Neutrophil (primary cell): ENCODE measurements at regions not wholly inside any gene's neighbourhood (a gene's known extent, or its start where the extent isn't known, plus 50 kb on each side); places are given as distances from the start of the nearest gene placed in this dataset.

Experiments
- H3K27ac ChIP-seq: fragments of 200-600 bp; sonication (generic); 2 replicates; pipeline ENCODE4 v1.5.1; 2016; ENCODE audit warnings: mild to moderate bottlenecking, moderate library complexity
- H3K27me3 ChIP-seq: fragments of 200-600 bp; sonication (generic); 2 replicates; pipeline ENCODE4 v1.6.0; 2016; ENCODE audit warnings: mild to moderate bottlenecking
- H3K36me3 ChIP-seq: fragments of 200-600 bp; sonication (generic); 2 replicates; pipeline ENCODE4 v1.5.1; 2017
- H3K4me1 ChIP-seq, 2 experiments: fragments of 200-600 bp in 1 of 2; sonication (generic) in 1 of 2; 1 replicate in 1 of 2; 2 replicates in 1 of 2; pipeline versions ENCODE4 v1.5.1 to v1.6.1; 2013 to 2016; ENCODE audit warnings: low read depth in 1 of 2, low read length in 1 of 2, mild to moderate bottlenecking in 1 of 2, moderate library complexity in 1 of 2; ENCODE audit not compliant: control insufficient read depth in 1 of 2, insufficient read depth in 1 of 2
- H3K4me3 ChIP-seq, 2 experiments: fragments of 200-600 bp in 1 of 2; sonication (generic) in 1 of 2; 1 replicate in 1 of 2; 2 replicates in 1 of 2; pipeline ENCODE4 v1.5.1; 2013 to 2016; ENCODE audit warnings: low read depth in 1 of 2, low read length in 1 of 2, mild to moderate bottlenecking in 1 of 2, moderate library complexity in 1 of 2
- H3K9me3 ChIP-seq: fragments of 200-600 bp; sonication (generic); 2 replicates; pipeline ENCODE4 v1.5.1; 2016
- TF ChIP-seq, protein P1 (sequence below): fragments of 200-600 bp; sonication (generic); IDR thresholded peaks from 2 replicates; pipeline ENCODE4 v1.5.1; 2016; ENCODE audit warnings: antibody characterized with exemption

DNA sequence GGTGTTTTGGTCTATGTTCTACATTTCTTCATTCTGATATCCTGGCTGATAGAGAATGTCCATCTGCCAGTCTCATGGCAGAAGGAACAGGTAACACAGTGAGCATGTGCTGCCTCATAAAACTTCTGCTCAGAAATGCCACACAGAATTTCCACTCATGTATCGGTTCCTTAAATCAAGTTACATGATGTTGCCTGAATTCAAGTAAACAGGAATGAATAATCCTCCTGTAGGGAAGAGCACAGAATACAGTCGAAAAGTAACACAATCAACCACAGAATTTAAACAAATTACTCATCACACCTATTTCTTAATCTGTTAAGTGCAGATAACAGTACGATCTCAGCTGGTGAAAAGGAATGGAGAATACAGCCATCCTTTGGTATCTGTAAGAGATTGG, 74.7 kb downstream of the FAM217A start:
- TF ChIP-seq, protein P1, sequence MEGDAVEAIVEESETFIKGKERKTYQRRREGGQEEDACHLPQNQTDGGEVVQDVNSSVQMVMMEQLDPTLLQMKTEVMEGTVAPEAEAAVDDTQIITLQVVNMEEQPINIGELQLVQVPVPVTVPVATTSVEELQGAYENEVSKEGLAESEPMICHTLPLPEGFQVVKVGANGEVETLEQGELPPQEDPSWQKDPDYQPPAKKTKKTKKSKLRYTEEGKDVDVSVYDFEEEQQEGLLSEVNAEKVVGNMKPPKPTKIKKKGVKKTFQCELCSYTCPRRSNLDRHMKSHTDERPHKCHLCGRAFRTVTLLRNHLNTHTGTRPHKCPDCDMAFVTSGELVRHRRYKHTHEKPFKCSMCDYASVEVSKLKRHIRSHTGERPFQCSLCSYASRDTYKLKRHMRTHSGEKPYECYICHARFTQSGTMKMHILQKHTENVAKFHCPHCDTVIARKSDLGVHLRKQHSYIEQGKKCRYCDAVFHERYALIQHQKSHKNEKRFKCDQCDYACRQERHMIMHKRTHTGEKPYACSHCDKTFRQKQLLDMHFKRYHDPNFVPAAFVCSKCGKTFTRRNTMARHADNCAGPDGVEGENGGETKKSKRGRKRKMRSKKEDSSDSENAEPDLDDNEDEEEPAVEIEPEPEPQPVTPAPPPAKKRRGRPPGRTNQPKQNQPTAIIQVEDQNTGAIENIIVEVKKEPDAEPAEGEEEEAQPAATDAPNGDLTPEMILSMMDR: no peak
- H3K9me3 ChIP-seq: no peaks in the 10 kb centered on the region
- H3K27me3 ChIP-seq: no peaks in the 10 kb centered on the region
- no peaks in the 10 kb centered on the region for H3K36me3 ChIP-seq
- H3K4me1 ChIP-seq: peaks cover 0 to 4% of the 10 kb centered on the region in 2 experiments
- H3K4me3 ChIP-seq: no peak overlapping the region
- H3K27ac ChIP-seq: no peak overlapping the region

DNA sequence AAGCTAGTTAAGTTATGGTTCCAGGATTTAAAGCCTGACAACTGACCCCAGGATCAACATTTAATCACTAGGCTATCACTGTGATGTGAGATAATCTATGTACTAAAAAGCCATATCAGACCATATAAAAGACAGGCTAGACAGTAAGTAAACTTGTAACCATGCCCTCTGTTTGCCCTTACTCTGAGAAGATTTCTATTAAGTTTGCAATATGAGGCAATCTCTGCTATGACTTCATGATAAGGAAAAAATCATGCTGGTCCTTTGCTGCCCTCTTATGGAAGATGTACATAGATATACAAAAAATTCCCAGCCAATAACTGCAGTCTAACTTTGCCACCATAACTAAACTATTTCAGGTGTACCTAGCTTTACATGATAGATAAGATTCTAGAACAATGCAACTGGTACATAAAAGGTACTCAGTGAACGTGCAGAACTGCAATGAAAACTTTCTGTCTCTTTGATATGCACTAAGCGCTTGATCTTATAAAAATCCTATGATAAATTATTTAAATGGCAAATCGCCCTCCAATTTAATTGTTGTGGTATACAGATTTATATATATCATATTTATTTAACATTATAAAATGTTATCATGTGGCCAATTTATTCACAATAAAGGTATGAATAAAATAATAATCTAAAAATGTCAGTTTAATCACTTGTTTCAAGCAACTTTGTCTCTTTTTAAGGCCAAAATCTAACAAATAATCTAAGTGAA, 70.5 kb downstream of the FAM217A start:
- TF ChIP-seq, protein P1: no peak
- Histone ChIP-seq H3K36me3 (no peaks in the 10 kb centered on the region), H3K27me3 (no peaks in the 10 kb centered on the region), H3K4me1 (peaks cover 22 to 23% of the 10 kb centered on the region in 2 experiments), H3K9me3 (no peaks in the 10 kb centered on the region), H3K4me3 (no peak overlapping the region), H3K27ac (no peak overlapping the region)

DNA sequence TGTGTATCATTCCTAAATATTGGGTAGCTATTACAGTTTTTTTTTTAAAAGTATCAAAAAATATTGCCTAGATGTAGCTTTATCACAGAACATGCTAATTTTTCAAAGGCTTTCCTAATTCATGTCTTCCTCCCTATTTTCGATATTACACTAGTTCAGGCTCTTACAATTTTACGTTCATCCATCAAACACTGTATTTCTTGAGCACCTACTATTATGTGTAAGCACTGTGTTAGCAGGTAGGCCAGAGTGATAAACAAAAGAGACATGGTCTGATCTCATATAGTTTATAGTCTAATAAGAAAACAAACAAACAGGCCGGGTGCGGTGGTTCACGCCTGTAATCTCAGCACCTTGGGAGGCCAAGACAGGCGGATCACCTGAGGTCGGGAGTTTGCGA, 69.5 kb downstream of the FAM217A start:
- no peak overlapping the region for H3K27ac ChIP-seq
- H3K4me1 ChIP-seq: peaks cover 22 to 23% of the 10 kb centered on the region in 2 experiments
- no peaks in the 10 kb centered on the region for H3K27me3 ChIP-seq
- TF ChIP-seq, protein P1: no peak
- H3K9me3 ChIP-seq: no peaks in the 10 kb centered on the region
- H3K36me3 ChIP-seq: no peaks in the 10 kb centered on the region
- no peak overlapping the region for H3K4me3 ChIP-seq

DNA sequence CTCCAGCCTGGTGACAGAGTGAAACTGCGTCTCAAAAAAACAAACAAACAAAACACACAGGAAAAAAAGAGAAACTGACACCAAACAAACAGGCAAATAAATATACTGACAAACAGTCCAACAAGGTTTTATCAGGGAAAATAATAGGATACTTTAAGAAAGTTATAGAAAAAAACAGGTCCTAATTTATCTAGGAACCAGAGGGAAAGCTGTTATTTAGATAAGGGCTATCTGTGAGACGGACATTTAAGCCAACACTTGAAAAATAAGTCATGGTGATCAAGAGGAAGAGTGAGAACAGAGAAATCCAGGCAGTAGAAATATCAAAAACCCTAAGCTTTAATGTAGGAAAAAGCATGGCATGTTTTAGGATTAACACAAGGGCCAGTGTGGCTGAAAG, 68.9 kb downstream of the FAM217A start:
- Histone ChIP-seq H3K9me3 (no peaks in the 10 kb centered on the region), H3K4me3 (no peak overlapping the region), H3K4me1 (peaks cover 22 to 23% of the 10 kb centered on the region in 2 experiments), H3K36me3 (no peaks in the 10 kb centered on the region), H3K27ac (no peak overlapping the region), H3K27me3 (no peaks in the 10 kb centered on the region)
- TF ChIP-seq, protein P1: no peak

DNA sequence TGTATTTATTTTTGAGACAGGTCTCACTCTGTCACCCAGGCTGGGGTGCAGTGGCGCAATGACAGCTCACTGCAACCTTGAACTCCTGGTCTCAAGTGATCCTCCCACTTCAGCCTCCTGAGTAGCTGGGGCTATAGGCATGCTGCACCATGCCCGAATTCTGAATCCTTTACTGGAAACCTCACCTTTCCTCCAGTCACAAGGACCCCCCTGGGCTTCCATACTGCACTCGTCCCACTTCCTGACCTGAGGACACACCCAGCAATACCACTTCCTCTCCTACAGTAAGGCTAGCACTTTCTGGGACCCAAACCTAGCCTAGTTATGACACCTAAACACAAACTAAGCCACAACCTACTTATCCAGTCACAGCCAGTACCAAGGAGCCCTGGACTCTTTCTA, 68.2 kb downstream of the FAM217A start:
- no peaks in the 10 kb centered on the region for H3K36me3 ChIP-seq
- H3K4me1 ChIP-seq: peaks cover 22 to 23% of the 10 kb centered on the region in 2 experiments
- H3K9me3 ChIP-seq: no peaks in the 10 kb centered on the region
- TF ChIP-seq, protein P1: no peak
- peak overlapping the region; percentile 50 for H3K27ac ChIP-seq
- H3K4me3 ChIP-seq: peak overlapping the region; percentile 22 to 28
- no peaks in the 10 kb centered on the region for H3K27me3 ChIP-seq
